ENCODE measurements at regions not wholly inside any gene's neighbourhood (a gene's known extent, or its start where the extent isn't known, plus 50 kb on each side); places are given as distances from the start of the nearest gene placed in this dataset.

- Histone ChIP-seq H3K9me2 (replicated peaks; ENCODE audit: insufficient read depth, low read length) (no peaks in the 10 kb centered on the region), H3K36me3 (ENCODE audit: low read length) (no peaks in the 10 kb centered on the region), H3K9me3 (ENCODE audit: insufficient read depth, low read length) (no peaks in the 10 kb centered on the region), H3K27ac (ENCODE audit: low read depth, low read length) (no peak overlapping the region), H3K4me2 (ENCODE audit: low read depth, low read length, poor library complexity, severe bottlenecking) (no peak overlapping the region), H3K9ac (ENCODE audit: low read length) (no peak overlapping the region), H3K27me3 (ENCODE audit: low read length) (no peaks in the 10 kb centered on the region), H3F3A (ENCODE audit: insufficient read depth) (no peaks in the 10 kb centered on the region), H4K20me1 (ENCODE audit: low read depth, low read length) (no peaks in the 10 kb centered on the region), H3K4me3 (ENCODE audit: insufficient read depth, low read length, poor library complexity, severe bottlenecking) (no peak overlapping the region), H2AFZ (ENCODE audit: low read depth, low read length, severe bottlenecking) (no peak overlapping the region), H3K79me2 (ENCODE audit: insufficient read depth, low read length) (no peaks in the 10 kb centered on the region)
- no peak for TF ChIP-seq CTCF (IDR thresholded peaks at IDR 0.05; ENCODE audit: insufficient read depth, low read length, poor library complexity, severe bottlenecking)
- TF ChIP-seq EZH2phosphoT487 (conservative IDR thresholded peaks at IDR 0.05; ENCODE audit: low read length), result no peak
Measured at GRCh38 chr12:129964300-129964699, 60.5 kb upstream of the TMEM132D start.

GRCh38 chr12:129964826-129965457, 61.1 kb upstream of the TMEM132D start:
- H3F3A ChIP-seq (ENCODE audit: insufficient read depth), result no peaks in the 10 kb centered on the region
- no peak overlapping the region for H3K27ac ChIP-seq (ENCODE audit: low read depth, low read length)
- H3K79me2 ChIP-seq (ENCODE audit: insufficient read depth, low read length), result no peaks in the 10 kb centered on the region
- no peaks in the 10 kb centered on the region for H3K27me3 ChIP-seq (ENCODE audit: low read length)
- no peak overlapping the region for H3K4me3 ChIP-seq (ENCODE audit: insufficient read depth, low read length, poor library complexity, severe bottlenecking)
- H4K20me1 ChIP-seq (ENCODE audit: low read depth, low read length), result no peaks in the 10 kb centered on the region
- no peak overlapping the region for H3K9ac ChIP-seq (ENCODE audit: low read length)
- no peak for TF ChIP-seq EZH2phosphoT487 (conservative IDR thresholded peaks at IDR 0.05; ENCODE audit: low read length)
- TF ChIP-seq CTCF (IDR thresholded peaks at IDR 0.05; ENCODE audit: insufficient read depth, low read length, poor library complexity, severe bottlenecking), result no peak
- H2AFZ ChIP-seq (ENCODE audit: low read depth, low read length, severe bottlenecking), result no peak overlapping the region
- no peaks in the 10 kb centered on the region for H3K36me3 ChIP-seq (ENCODE audit: low read length)
- H3K9me2 ChIP-seq (replicated peaks; ENCODE audit: insufficient read depth, low read length), result no peaks in the 10 kb centered on the region
- no peak overlapping the region for H3K4me2 ChIP-seq (ENCODE audit: low read depth, low read length, poor library complexity, severe bottlenecking)
- no peaks in the 10 kb centered on the region for H3K9me3 ChIP-seq (ENCODE audit: insufficient read depth, low read length)

DNA sequence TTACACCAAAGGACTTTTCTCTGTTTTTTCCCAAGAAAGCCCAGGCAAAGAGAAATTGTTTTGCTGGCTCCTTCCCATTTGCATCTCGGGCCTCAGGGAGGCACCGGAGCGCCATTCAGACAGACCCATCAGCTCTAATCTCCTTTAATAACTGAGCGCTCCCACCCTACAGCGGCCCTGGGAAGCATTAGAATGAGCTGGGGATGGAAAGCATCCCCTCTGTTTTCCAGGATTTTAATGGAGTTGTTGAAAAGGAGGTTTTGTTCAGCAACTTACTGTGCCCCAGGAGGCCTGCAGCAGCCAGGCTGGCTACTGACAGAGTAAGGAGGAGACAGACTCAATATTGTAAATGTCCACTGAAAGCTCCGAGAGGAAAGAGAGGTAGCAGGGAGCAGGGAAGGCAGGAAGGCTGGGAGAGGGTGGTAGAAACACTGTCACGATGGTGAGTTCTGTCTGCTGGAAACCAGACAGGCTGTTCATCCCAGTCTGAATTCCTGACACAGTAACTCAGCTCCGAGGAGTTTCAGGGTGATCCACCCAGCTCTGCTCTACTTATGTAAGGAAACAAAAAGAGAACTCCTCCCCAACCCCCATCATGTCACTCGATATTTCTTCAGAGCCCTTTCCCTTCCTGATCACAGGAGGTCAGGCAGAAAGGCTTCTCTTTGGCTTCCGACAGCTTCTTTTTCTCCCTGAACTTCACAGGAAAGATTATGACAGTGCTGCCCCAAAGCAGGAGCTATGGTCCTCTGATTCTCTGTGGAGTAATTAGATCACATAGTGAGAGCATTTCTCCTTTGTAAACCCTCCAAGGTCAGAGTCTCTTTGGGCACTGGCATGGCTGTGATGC, 62.5 kb upstream of the TMEM132D start:
- Histone ChIP-seq H2AFZ (ENCODE audit: low read depth, low read length, severe bottlenecking) (no peak overlapping the region), H3K27me3 (ENCODE audit: low read length) (no peaks in the 10 kb centered on the region), H3K27ac (ENCODE audit: low read depth, low read length) (no peak overlapping the region), H3K9ac (ENCODE audit: low read length) (no peak overlapping the region), H3K36me3 (ENCODE audit: low read length) (no peaks in the 10 kb centered on the region), H3K4me2 (ENCODE audit: low read depth, low read length, poor library complexity, severe bottlenecking) (no peak overlapping the region), H3K9me3 (ENCODE audit: insufficient read depth, low read length) (no peaks in the 10 kb centered on the region), H4K20me1 (ENCODE audit: low read depth, low read length) (no peaks in the 10 kb centered on the region), H3F3A (ENCODE audit: insufficient read depth) (no peaks in the 10 kb centered on the region), H3K9me2 (replicated peaks; ENCODE audit: insufficient read depth, low read length) (no peaks in the 10 kb centered on the region), H3K79me2 (ENCODE audit: insufficient read depth, low read length) (no peaks in the 10 kb centered on the region), H3K4me3 (ENCODE audit: insufficient read depth, low read length, poor library complexity, severe bottlenecking) (no peak overlapping the region)
- TF ChIP-seq EZH2phosphoT487 (conservative IDR thresholded peaks at IDR 0.05; ENCODE audit: low read length) (no peak), CTCF (IDR thresholded peaks at IDR 0.05; ENCODE audit: insufficient read depth, low read length, poor library complexity, severe bottlenecking) (no peak)
